WTC11 (cell line): ENCODE measurements at regions not wholly inside any gene's neighbourhood (a gene's known extent, or its start where the extent isn't known, plus 50 kb on each side); places are given as distances from the start of the nearest gene placed in this dataset.

Experiments used
- CBFB ChIP-seq: sonication (generic); formaldehyde crosslinking; IDR thresholded peaks from 2 replicates; pipeline ENCODE4 v1.8.1; 2022; ENCODE audit warnings: mild to moderate bottlenecking, low read depth, missing genetic modification reagents
- ETV6 ChIP-seq: sonication (generic); formaldehyde crosslinking; IDR thresholded peaks from 2 replicates; pipeline ENCODE4 v1.8.1; 2022; ENCODE audit warnings: mild to moderate bottlenecking, missing genetic modification reagents
- GABPB1 ChIP-seq: sonication (generic); formaldehyde crosslinking; IDR thresholded peaks from 2 replicates; pipeline ENCODE4 v1.8.1; 2023; ENCODE audit warnings: mild to moderate bottlenecking, missing genetic modification reagents
- NR1H2 ChIP-seq: sonication (generic); formaldehyde crosslinking; IDR thresholded peaks from 2 replicates; pipeline ENCODE4 v1.9.0; 2021; ENCODE audit warnings: mild to moderate bottlenecking, moderate library complexity, missing genetic modification reagents
- NR2C2 ChIP-seq: sonication (generic); formaldehyde crosslinking; IDR thresholded peaks from 2 replicates; pipeline ENCODE4 v1.8.0; 2022; ENCODE audit warnings: mild to moderate bottlenecking, missing genetic modification reagents
- RORB ChIP-seq: fragments of 250-450 bp; sonication (Bioruptor Pico); IDR thresholded peaks from 2 replicates; pipeline ENCODE4 v1.9.0; 2021; ENCODE audit warnings: mild to moderate bottlenecking
- SP1 ChIP-seq: sonication (generic); formaldehyde crosslinking; conservative IDR thresholded peaks from 2 replicates; pipeline ENCODE4 v1.8.1; 2022; ENCODE audit warnings: missing genetic modification reagents
- TF ChIP-seq, protein P1 (sequence below): sonication (generic); formaldehyde crosslinking; IDR thresholded peaks from 2 replicates; pipeline ENCODE4 v1.8.1; 2022; ENCODE audit warnings: low read depth, missing genetic modification reagents, borderline replicate concordance
- TF ChIP-seq, protein P2 (sequence below): sonication (generic); formaldehyde crosslinking; IDR thresholded peaks from 2 replicates; pipeline ENCODE4 v1.8.0; 2022; ENCODE audit warnings: mild to moderate bottlenecking, missing genetic modification reagents
- TF ChIP-seq, protein P3 (sequence below): fragments of 250-450 bp; sonication (Bioruptor Pico); IDR thresholded peaks from 2 replicates; pipeline ENCODE4 v2.1.2; 2022; ENCODE audit warnings: mild to moderate bottlenecking, moderate library complexity
- TF ChIP-seq, protein P4 (sequence below): fragments of 200-600 bp; IDR thresholded peaks from 2 replicates; pipeline ENCODE4 v1.8.0; 2022; ENCODE audit warnings: antibody characterized with exemption
- TF ChIP-seq, protein P5 (sequence below): sonication (generic); formaldehyde crosslinking; IDR thresholded peaks from 2 replicates; pipeline ENCODE4 v1.8.1; 2022; ENCODE audit warnings: mild to moderate bottlenecking, missing genetic modification reagents, moderate library complexity, borderline replicate concordance
- TF ChIP-seq, protein P6 (sequence below): sonication (generic); formaldehyde crosslinking; IDR thresholded peaks from 2 replicates; pipeline ENCODE4 v1.8.1; 2023; ENCODE audit warnings: mild to moderate bottlenecking, moderate library complexity, missing genetic modification reagents

DNA sequence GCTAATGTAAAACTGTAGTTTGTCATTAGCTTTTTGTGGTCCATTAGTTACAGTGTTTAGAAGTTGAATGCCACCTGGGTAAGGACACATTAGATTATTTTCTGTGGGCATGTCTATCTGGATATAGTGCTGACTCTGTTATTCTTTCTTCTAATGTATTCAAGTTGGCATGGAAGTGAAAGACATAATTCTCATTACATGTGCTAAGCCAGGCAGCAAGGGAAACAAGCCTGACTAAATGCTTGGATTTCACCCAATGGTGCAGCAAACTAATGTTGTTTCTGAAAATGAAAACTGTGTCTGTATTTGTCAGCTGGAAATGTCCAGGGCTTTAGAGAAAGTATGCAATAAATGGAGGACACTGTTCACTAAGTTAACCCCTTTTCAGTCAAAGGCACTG, 100.7 kb downstream of the NUP35 start:
- TF ChIP-seq, protein P1, sequence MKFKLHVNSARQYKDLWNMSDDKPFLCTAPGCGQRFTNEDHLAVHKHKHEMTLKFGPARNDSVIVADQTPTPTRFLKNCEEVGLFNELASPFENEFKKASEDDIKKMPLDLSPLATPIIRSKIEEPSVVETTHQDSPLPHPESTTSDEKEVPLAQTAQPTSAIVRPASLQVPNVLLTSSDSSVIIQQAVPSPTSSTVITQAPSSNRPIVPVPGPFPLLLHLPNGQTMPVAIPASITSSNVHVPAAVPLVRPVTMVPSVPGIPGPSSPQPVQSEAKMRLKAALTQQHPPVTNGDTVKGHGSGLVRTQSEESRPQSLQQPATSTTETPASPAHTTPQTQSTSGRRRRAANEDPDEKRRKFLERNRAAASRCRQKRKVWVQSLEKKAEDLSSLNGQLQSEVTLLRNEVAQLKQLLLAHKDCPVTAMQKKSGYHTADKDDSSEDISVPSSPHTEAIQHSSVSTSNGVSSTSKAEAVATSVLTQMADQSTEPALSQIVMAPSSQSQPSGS, result no peak
- TF ChIP-seq, protein P2, sequence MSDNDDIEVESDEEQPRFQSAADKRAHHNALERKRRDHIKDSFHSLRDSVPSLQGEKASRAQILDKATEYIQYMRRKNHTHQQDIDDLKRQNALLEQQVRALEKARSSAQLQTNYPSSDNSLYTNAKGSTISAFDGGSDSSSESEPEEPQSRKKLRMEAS (CRISPR knock-in tag), result no peak
- TF ChIP-seq, protein P3, sequence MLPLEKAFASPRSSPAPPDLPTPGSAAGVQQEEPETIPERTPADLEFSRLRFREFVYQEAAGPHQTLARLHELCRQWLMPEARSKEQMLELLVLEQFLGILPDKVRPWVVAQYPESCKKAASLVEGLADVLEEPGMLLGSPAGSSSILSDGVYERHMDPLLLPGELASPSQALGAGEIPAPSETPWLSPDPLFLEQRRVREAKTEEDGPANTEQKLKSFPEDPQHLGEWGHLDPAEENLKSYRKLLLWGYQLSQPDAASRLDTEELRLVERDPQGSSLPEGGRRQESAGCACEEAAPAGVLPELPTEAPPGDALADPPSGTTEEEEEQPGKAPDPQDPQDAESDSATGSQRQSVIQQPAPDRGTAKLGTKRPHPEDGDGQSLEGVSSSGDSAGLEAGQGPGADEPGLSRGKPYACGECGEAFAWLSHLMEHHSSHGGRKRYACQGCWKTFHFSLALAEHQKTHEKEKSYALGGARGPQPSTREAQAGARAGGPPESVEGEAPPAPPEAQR, result no peak
- TF ChIP-seq, protein P4, sequence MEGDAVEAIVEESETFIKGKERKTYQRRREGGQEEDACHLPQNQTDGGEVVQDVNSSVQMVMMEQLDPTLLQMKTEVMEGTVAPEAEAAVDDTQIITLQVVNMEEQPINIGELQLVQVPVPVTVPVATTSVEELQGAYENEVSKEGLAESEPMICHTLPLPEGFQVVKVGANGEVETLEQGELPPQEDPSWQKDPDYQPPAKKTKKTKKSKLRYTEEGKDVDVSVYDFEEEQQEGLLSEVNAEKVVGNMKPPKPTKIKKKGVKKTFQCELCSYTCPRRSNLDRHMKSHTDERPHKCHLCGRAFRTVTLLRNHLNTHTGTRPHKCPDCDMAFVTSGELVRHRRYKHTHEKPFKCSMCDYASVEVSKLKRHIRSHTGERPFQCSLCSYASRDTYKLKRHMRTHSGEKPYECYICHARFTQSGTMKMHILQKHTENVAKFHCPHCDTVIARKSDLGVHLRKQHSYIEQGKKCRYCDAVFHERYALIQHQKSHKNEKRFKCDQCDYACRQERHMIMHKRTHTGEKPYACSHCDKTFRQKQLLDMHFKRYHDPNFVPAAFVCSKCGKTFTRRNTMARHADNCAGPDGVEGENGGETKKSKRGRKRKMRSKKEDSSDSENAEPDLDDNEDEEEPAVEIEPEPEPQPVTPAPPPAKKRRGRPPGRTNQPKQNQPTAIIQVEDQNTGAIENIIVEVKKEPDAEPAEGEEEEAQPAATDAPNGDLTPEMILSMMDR, result no peak
- TF ChIP-seq NR1H2 (CRISPR knock-in tag) (no peak), ETV6 (no peak), GABPB1 (CRISPR knock-in tag) (no peak), RORB (CRISPR knock-in tag) (no peak), SP1 (no peak), CBFB (no peak), NR2C2 (CRISPR knock-in tag) (no peak)
- TF ChIP-seq, protein P5, sequence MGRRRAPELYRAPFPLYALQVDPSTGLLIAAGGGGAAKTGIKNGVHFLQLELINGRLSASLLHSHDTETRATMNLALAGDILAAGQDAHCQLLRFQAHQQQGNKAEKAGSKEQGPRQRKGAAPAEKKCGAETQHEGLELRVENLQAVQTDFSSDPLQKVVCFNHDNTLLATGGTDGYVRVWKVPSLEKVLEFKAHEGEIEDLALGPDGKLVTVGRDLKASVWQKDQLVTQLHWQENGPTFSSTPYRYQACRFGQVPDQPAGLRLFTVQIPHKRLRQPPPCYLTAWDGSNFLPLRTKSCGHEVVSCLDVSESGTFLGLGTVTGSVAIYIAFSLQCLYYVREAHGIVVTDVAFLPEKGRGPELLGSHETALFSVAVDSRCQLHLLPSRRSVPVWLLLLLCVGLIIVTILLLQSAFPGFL (CRISPR knock-in tag), result no peak
- TF ChIP-seq, protein P6, sequence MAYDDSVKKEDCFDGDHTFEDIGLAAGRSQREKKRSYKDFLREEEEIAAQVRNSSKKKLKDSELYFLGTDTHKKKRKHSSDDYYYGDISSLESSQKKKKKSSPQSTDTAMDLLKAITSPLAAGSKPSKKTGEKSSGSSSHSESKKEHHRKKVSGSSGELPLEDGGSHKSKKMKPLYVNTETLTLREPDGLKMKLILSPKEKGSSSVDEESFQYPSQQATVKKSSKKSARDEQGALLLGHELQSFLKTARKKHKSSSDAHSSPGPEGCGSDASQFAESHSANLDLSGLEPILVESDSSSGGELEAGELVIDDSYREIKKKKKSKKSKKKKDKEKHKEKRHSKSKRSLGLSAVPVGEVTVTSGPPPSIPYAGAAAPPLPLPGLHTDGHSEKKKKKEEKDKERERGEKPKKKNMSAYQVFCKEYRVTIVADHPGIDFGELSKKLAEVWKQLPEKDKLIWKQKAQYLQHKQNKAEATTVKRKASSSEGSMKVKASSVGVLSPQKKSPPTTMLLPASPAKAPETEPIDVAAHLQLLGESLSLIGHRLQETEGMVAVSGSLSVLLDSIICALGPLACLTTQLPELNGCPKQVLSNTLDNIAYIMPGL (CRISPR knock-in tag), result no peak
